CD4-positive, alpha-beta T cell treated with Interleukin-21 for 1 hour (primary cell): ENCODE measurements at regions not wholly inside any gene's neighbourhood (a gene's known extent, or its start where the extent isn't known, plus 50 kb on each side); places are given as distances from the start of the nearest gene placed in this dataset.

ENCODE experiments used
- DNase-seq: peaks from one replicate; pipeline ENCODE4 v3.0.0-alpha.2; 2020

DNA sequence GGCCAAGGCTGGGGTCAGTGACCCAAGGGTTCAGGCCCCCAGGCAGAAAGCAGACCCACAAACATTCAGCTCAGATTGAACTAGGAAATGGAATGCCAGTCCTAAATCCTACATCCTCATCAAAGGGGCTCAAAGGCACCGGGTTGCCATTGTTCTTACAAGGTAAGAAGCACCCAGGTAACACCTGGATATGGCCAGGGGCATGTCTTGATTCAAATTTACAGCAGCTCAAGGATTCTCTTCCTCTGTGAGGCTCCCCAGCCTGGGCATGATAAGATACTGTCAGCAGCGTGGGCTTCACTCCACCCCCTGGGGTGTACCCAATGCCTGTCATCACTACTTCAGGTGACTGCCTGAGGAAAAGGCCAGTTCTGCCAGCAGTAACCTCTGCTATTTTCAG is 92.1 kb upstream of the FSTL4 start:
- DNase-seq = no peak

DNA sequence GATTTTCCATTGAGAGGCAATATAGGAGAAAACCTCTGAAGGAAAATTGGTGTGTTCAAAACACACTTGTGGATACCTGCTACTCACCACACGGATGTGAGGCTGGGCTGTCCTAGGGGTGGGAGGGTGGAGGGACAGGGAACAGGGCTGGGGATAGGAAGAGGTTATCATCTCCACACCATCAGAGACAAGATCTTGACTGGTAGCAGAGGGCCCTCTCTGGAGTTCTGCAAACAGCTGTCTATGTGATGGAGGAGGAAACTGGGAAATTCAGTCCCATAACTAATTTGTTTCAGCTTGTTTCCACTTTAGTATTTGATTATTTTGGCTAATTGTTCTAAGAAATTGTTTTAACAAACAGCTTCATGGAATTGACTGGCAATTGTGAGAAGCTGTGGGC is 91.6 kb upstream of the FSTL4 start:
- DNase-seq = no peak

DNA sequence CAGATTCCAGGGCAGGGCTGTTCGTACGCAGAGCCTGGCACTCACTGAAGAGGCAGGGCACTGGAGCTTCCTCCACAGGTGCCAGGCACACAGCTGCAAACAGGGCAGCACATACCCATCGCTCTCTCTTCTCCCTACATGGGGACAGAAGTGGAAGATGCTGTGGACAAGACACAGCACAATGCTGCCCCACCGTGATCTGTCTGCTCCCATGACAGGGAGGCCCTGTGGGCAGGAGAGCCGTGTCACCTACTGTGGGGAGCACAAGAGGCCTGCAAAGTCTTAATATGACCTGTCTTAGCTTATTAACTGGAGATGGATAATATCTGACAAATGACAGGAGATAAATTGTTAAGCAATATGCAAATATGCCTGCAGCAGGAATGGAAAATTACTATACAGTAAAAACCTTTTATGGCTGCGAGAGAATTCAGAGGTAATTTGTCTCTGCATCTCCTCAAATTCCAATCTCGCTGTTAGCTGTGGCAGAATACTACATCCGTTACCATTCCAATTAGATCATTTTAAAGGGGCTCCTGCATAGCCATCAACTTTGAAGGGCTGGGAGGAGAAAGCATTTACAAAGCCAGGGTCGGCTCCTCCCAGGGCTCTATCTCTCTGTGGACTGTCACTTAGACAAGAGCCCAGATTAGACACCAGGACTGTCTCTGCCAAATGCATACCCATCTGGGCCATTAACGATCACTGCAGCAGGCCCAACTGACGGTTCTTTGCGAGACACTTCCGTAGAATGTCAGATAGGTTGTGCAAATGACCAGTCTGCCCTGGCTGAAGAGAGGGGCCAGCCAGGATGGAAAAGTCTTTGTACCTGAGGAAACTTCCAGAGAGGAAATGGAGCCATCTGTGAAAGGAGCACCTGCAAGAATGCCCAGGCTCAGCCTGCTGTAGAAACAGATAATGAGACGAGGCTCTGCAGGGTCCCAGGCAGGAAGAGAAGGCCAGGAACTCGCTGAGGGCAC is 90.7 kb upstream of the FSTL4 start:
- DNase-seq = no peak

DNA sequence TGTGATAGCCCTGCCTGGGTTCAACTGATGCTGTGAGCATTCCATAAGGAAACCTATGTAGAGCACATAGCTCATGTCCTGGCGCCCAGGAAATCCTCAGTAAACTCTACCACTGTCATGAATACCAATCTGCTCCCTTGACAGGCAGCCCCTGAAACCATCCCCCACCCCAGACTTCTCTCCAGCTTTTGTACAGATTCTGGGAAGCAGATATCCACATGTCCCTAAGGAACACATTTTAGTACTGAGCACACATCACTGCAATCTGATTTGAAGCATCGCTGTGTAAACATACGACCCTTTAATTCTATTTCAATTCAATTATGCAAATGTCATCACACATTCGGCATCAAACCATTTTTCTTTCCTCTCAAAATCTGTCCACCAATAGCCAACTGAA is 89.5 kb upstream of the FSTL4 start:
- DNase-seq = no peak

DNA sequence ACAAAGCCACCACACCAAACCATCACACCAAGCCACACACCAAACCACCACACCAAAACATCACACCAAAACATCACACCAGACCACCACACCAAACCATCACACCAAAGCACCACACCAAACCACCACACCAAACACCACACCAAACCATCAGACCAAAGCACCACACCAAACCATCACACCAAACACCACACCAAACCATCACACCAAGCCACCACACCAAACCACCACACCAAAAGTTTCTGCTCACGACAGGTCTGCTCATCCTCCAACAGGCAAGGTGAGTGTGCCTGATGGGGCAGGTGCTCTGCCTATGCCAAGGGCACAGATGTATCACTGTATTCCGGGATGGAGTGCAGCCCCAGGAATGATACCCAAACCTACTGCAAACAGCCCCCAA is 87.9 kb upstream of the FSTL4 start:
- DNase-seq = no peak

DNA sequence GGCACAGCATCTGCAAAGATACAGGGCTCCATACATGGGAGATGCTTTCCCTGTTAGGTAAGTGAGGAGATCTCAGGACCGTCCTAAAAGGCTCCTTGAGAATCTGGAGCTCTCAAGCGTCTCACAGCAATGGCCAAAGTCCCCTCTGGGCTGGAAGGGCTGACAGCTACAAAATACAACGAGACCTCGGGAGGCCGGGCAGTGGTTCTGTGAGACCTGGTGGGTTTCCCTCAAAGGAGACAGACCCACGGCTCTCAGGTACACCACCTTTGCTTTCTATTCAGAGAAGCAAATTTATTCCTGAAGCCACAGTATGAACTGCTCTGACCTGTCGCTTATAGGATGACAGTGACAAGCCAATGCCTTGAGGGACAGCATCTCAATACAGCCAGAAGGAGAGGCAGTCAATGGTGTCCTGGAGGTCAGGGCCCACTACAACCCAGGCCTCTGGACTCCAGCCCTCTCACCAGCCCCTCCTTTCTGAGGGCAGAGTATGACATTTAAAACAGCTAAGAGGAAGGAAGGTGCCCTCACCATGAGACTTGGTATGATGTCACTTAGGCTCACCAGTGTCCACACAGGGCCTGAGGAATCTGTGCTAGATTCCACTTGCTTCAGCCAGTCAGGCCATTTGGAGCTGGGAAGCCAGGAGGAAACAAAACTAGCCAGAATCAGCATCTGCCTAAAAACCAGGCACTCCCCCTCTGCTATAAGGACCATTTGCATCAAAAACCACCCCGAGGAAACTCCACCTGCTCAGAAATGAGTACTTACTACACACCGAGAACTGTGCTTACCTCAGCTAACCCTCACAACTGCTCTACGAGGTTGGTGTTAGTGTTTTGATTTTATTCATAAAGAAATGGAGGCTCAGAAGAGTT is 86.5 kb upstream of the FSTL4 start:
- DNase-seq = no peak

DNA sequence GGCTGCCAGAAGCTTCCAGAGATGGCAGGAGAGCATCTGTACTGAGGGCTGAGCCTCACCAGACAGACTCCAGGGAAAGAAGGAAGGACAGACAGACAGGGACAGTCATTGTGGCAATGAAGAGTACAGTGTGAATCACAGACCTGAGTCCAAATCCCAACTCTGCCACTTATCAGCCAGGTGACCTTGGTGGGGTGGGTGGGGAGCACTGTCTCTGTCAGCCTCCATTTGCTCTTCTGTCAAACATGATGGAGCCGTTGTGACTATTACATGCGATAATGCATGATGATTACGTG is 85.9 kb upstream of the FSTL4 start:
- no peak for DNase-seq

DNA sequence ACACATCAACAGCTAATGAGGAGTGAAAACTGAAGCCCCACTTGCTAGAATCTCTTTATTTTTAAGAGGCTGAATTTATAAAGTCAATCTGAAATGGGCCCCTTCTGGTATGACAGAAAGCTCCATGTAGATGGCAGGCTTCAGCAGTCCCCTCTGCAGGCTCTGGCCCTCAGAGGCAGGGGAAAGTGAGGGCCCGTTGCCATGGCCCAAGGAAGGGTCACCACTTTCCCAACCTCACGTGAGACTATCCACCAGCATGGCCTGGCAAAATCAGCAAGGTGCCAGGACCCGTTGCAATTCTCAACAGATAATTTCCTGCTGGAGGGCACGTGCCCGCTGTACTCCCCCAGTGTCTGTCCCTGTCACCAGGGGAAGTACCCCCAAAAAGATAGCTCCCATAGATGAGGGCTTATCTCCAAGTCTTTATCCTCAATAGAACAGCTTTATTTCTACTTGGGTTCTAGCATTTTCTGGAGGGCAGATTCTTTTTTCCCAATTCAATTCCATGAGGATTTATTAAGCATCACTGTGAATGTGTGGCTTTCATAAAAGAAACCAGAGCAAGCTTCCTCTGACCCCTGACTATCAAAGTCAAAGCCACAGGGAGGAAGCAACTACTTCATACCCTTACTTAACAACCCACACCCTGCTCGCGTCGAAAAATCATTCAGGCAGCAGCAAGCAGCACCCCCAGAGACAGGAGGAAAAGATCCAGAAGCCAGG is 85.4 kb upstream of the FSTL4 start:
- DNase-seq = no peak

DNA sequence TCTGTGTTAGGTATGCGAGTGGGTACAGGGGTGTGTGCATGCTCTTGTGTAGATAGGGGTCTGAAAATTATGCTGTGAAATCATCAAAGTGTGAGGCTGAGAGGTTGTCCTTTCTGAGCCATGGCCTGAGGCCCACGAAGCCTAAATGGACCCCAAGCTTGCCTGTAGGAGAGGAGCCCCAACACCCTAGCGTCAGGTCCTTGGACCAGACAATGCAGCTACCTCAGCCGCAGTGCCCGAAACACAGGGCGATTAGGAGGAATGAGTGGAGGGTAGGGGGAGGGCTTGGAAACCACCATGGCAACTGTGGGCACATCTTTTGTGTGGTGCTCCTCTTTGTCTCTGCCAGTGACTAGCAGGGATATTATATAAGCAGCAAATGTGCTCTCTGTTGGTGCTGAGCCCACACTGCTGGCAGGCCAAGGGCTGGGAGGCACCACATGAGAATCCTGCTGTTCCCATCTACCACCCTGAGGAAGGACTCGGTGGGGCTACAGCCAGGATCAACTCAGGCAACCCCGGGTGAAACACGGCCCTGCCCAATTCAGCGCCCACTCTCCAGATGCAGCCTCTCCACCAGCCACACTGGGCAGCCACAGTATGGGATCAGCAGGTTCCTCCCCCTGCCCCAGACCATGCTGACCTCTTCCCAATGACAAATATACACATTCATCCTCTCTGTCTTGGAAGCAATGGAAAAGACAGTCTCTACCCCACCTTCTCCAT is 84.6 kb upstream of the FSTL4 start:
- no peak for DNase-seq

DNA sequence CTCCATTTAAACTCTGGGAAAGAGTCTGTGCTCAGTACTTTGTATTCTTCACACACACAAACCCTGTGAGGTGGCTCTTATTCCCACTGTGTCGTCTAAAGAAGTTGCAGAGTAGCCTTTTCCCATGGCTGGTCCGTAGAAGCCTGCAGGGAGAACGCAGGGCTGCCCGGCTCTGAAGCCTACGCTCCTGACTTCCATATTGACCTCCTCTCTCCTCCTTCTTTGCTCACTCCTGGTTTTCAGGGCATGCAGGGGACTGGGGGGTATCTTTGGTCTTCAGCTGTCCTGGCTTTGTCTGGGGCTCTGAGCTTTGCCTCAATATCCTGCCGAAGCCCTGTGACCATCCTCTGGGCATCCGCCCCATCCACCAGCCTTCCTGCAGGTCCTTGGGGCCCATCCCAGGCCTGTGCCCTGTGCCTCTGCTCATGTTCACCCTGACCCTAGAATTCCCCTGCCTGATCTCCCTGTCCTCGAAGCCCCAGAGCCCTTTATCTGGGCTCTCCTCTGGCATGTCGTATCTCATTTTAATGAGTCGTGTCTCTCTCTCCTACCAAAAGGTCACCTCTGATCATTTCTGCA is 83.8 kb upstream of the FSTL4 start:
- DNase-seq = no peak

DNA sequence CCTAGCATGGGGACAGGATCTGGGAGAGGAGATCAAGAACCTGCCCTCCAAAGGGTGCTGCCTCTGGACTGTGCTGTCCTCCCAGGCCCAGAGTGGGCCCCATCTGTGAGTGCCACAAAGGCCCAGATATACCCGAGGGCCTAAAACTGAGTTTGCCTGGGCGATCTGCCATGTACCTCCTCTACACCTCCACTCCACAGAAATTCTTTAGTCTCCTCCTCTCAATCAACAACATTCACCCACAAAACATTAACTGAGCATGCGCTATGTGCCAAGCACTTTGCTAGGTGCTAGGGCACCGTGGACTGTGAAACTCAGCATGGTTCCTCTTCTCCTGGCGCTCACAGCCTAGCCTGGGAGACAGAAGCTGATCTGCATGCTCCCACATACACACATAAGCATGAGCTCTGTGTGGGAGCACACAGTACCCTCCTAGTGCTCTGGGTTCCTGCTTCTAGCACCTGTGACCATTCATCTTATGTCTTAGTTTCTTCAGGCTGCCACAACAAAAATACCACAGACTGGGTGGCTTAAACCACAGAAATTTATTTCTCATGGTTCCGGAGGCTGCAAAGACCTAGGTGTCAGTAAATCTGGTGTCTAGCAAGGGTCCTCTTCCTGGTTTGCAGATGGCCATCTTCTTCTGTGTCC is 82.0 kb upstream of the FSTL4 start:
- no peak for DNase-seq

DNA sequence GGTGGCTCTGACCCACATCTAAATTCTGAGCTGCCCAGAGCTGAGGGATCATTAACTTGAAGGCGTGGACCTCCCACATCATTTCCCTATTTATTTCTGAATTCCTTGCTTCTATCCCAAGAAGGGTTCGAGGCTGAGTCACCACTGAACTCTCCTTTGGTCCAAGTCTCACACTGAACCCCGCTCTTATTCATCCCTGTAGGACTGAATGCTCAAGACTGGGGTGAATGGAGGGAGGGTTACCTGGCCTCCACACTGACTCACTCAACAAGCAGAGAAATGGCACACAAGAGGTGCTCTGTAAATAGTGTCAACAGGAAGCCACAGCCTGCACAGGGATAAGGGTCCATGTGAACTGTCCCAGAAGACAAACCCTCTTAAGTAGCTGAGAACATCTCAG is 79.1 kb upstream of the FSTL4 start:
- DNase-seq = no peak

DNA sequence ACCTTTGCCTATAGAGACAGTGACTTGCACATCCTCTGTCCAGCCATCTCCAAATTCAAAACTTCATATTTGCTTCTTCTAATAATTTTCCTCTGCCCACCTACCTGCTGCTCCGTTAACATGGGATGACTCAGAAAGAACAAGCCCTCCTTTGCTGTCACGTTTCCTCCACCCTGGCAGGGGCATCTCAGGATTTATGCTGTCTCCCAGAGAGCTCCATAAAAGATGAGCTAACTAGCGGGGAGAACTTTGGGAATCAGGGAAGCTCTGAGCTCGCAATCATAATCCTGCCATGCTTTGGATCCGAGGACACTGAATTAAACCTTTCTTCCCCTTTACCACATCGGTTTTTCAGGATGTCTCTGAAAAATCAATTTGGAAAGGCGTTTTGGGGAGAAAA is 78.4 kb upstream of the FSTL4 start:
- DNase-seq = no peak

DNA sequence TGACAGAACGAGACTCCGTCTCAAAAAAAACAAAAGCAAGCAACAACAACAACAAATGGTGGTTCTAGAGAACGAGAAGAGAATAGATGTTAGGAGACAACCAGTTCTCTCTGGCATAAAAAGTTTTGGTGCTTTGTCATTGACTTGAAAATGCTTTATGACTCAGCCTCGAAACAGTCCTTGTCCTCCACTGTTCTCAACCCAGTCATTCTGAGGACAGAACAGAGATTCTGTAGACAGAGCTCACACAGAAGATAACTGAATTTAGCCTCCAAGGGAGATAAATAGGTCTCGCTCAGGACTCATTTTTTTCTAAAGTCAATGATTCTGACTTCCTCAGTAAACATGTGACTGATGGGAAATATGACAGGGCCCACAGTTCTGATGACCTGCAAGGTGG is 76.0 kb upstream of the FSTL4 start:
- no peak for DNase-seq

DNA sequence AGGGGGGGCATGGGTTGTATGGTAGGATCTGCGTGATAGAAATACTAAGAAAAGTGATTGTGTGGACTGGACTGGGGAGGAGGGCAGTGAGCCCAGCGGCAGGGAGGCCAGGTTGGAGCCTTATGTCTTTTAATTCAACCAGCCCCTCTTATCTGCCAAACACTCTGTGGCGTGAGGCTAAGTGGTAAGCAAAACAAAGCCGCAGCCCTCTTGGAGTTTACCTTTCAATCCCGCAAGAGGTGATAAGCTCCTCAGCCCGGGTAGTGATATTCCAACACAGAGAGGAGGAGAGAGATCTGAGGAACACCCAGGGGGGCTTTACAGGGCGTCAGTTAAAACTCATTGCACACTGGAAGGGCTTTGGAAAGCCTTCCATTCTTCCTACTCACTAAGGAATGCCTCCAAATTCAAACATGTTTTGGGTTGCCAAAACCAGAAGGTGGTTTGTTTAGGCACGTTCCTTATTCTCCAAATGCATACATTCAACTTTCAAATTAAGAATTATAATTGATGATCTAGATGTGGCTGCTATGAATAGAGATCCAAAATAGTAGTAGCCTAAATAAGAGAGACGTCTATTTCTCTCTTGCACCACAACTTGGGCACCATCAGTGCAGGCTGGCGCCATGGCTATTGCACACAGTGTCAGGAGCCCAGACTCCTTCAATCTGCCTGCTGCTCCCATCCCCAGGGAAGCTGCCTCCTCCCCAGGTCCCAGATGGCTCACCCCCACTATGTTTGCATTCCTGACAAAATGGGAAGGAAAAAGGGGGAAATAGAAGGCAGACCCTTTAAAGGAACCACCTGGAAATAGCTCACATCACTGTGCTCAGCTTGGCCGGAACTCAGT is 75.1 kb upstream of the FSTL4 start:
- DNase-seq = no peak

DNA sequence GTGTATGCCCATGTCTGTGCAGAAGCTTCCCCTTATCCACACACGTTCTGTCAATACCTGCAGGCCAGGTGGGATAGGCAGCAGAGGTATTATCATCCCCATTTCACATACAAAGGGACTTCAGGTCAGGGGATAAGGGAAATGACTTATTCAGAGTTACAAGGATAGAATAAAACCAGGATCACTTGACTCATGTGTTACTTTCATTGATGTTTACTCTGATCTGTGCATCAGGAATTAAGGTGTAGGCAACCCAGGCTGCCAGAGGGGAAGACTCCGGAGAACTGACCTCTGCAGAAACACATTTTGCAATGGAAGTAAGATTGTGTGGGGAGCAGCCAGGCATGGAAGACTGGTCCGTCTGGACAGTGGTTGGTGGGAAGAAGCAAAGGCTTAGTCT is 74.2 kb upstream of the FSTL4 start:
- no peak for DNase-seq

DNA sequence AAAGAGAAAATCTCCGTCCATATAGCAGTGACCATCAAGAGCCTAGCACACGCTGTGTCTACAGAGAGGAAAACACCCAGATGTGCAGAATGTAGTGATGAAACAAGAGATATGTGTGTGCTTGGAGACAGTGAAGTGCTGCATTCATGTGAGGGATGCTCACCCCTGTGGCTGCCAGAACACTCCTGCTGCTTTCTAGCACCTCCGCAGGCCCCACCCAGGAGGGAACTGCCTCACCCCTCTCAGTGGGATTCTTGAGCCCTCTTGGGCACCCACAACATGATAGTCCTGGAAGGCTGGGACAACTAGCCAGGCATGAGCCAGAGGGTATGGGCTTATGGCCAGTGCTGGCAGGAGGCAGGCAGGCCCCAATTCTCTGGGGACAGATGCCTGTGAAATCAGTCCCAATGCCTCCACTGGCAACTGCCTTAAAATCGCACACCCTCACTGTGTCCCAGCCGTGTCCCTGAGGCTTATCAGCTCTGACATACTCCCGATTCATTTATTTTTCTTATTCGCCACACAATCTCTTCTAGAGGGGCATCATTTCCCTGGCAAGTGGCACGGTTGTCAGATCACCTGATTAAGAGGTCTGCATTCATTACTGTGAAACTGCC is 73.2 kb upstream of the FSTL4 start:
- DNase-seq = no peak

DNA sequence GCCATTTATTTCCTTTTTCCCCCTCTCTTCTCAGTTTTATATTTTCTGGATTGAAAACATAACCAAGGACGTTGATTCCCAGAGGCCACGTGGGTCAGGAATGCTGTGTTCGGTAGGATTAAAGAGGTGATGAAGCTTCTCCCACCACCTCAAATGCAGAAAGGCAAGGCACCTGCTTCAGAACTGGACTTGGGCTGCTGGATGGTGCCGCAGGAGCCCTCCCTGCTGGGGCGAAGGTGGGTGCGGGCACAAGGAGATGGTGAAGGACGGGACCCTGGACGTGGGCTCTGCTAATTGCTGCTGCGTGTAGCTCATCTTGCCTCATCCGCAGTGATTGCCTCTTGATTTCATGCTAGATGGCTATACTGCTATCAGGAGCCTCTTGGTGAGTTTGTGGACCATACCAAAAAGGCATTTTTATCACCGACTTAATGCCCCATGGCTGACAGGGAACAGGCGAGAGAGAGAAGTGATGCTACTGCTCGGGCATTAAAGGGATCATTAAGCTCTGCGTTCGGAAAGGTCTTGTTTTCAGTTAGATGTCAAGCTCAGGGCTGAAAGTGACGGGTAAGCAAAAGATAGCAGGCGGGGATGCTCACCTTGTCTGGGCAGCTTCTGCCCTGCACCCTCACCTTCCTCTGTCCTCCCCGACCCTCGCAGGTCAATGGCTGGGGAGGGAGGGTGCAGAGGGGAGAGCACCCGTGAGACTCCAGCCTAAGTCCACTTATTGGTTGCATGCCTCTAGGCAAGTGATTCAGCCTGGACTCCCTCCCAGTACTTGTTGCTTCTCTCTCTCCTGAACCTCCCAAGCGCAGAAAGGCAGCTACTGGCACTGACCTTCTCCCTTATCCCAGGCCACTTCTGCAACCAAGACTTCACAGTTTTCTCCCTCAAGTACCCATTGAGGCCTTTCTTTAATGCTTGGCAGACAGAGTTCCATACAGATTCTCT is 71.6 kb upstream of the FSTL4 start:
- DNase-seq = no peak

DNA sequence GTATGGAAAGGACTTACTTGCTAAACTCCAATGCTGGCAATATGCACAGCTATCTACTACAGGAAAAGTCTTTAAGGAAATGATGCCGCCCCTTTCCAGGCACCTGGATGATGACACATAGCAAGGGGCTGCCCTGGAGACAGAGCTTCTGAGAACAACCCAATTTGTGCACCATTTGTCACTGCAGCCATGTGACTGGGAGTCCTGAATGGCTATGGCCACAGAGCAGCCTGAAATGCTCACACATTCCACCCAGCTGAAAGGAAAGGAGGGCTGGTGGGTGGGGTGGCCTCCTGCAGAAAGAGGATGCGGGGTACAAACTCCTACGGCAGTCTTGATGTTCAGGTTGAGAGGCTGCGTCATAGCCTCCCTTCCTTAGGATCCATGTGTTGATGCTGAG is 70.1 kb upstream of the FSTL4 start:
- DNase-seq = no peak
